Brain microvascular endothelial cell (primary cell): ENCODE measurements at regions not wholly inside any gene's neighbourhood (a gene's known extent, or its start where the extent isn't known, plus 50 kb on each side); places are given as distances from the start of the nearest gene placed in this dataset.

Experiments used
- DNase-seq: peaks from one replicate; pipeline ENCODE4 v3.0.0-alpha.2; 2020
- H3K27ac ChIP-seq: fragments of 250-450 bp; sonication (Bioruptor Pico); 2 replicates; pipeline ENCODE4 v1.5.1; 2020; ENCODE audit warnings: mild to moderate bottlenecking, moderate library complexity
- H3K27me3 ChIP-seq: fragments of 250-450 bp; sonication (Bioruptor Pico); replicated peaks from 2 replicates; pipeline ENCODE4 v1.5.1; 2020; ENCODE audit warnings: mild to moderate bottlenecking
- H3K36me3 ChIP-seq: fragments of 250-450 bp; sonication (Bioruptor Pico); replicated peaks from 2 replicates; pipeline ENCODE4 v1.5.1; 2020; ENCODE audit warnings: mild to moderate bottlenecking
- H3K4me3 ChIP-seq: 2 replicates; pipeline ENCODE4 v1.5.1; 2011; ENCODE audit warnings: low read depth, mild to moderate bottlenecking, control low read depth, low read length, moderate library complexity
- in situ Hi-C: cut with HindIII; loops from 2 replicates; pipeline ENCODE4 v1.10.0; 2017; ENCODE audit warnings: low sequenced_read_pairs, low pct_ligation_motif_present
- TF ChIP-seq, protein P1 (sequence below): IDR thresholded peaks from 2 replicates; pipeline ENCODE4 v1.5.1; 2011; ENCODE audit warnings: low read depth, mild to moderate bottlenecking, moderate library complexity, low read length, control low read depth, inconsistent platforms; ENCODE audit errors: missing control alignments

DNA sequence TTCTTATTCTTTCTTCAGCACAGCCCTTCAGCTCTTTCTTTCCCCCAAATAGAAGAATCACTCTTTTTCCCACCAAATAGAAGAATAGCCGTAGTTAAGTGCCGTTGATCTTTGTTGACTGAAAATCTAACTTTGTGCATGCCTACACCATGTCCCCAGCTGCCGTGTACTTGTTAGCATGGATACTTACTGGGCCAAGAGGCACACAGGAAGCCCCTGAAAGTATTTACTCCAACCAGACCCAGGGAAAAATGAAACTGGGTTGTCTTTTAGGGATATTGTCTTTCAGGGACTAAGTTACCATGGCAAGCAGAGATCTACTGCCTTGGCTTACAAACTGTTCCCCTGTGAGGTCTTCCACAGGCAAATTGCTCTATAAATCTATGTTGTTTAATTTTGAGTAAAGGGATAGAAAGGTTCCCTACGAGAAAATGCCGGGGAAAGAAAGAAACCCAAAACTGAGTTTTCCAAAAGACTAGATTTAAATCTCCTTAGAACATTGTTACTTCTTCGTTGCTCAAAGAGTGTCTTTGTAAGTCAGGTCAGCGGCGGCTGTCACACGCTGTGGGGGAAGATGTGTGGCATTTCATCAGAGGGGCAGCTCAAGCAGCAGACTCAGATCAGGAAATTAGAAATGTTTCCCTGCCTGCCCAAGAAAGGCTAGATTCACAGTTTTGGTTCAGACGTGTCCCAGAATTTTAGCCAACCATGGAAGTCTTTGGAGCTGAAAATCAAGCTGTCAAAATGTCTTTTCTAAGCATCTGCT, 152.7 kb upstream of the PRNP start:
- in situ Hi-C loops = no loop called here

DNA sequence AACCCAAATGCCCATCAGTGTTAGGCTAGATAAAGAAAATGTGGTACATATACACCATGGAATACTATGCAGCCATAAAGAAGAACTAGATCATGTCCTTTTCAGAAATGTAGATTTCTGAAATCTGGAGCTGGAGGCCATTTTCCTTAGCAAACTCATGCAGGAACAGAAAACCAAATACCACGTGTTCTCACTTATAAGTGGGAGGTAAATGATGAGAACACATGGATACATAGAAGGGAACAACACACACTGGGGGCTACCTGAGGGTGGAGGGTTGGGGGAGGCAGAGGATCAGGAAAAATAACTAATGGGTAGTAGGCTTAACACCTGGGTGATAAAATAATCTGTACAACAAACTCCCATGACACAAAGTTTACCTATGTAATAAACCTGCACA, 153.5 kb upstream of the PRNP start:
- no peak for DNase-seq
- Histone ChIP-seq H3K27me3 (no peaks in the 10 kb centered on the region), H3K27ac (no peak overlapping the region), H3K36me3 (no peaks in the 10 kb centered on the region), H3K4me3 (no peak overlapping the region)
- TF ChIP-seq, protein P1, sequence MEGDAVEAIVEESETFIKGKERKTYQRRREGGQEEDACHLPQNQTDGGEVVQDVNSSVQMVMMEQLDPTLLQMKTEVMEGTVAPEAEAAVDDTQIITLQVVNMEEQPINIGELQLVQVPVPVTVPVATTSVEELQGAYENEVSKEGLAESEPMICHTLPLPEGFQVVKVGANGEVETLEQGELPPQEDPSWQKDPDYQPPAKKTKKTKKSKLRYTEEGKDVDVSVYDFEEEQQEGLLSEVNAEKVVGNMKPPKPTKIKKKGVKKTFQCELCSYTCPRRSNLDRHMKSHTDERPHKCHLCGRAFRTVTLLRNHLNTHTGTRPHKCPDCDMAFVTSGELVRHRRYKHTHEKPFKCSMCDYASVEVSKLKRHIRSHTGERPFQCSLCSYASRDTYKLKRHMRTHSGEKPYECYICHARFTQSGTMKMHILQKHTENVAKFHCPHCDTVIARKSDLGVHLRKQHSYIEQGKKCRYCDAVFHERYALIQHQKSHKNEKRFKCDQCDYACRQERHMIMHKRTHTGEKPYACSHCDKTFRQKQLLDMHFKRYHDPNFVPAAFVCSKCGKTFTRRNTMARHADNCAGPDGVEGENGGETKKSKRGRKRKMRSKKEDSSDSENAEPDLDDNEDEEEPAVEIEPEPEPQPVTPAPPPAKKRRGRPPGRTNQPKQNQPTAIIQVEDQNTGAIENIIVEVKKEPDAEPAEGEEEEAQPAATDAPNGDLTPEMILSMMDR = no peak
- in situ Hi-C loops = no loop called here

More for the DNA sequence above, 152.7 kb upstream of the PRNP start:
- H3K27me3 ChIP-seq = no peaks in the 10 kb centered on the region
- TF ChIP-seq, protein P1 = no peak
- DNase-seq = no peak
- H3K36me3 ChIP-seq = no peaks in the 10 kb centered on the region
- H3K4me3 ChIP-seq = no peak overlapping the region
- no peak overlapping the region for H3K27ac ChIP-seq

DNA sequence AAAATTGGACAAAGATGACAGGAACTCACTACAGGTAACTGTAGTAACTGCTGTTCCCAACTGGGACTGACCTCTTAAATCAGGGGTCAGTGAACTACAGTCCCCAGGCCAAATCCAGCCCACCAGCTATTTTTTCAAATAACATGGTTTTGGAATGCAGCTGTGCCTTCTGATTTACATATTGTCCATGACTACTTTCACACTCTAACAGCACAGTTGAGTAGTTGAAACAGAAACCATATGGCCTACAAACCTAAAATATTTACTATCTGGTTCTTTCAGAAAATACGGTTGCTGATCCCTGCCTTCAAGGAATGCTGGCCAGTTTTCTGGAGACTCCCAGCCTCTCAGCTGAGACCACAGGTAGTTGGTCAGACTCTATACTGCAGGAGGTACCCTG, 161.5 kb upstream of the PRNP start:
- Histone ChIP-seq H3K4me3 (no peak overlapping the region), H3K27ac (no peak overlapping the region), H3K36me3 (no peaks in the 10 kb centered on the region), H3K27me3 (no peaks in the 10 kb centered on the region)
- TF ChIP-seq, protein P1 = no peak
- in situ Hi-C loops = no loop called here
- DNase-seq = no peak

DNA sequence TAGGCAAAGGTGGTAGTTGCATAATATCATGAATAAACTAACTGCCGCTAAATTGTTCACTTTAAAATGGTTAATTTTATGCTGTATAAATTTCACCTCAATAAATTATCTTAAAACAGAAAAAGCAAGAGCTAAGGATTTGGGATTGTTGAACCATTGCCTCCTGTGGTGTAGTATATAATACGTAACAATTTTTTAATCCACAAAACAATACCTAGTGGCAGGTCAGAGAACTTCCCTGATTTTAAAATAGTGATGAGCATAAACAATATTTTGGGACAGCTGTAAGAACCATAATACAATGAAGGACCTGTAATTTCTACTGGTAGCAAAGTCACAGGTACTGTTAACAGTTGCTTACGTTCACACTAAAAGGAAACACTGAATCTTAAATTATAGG, 161.9 kb upstream of the PRNP start:
- in situ Hi-C loops = no loop called here
- DNase-seq = no peak
- TF ChIP-seq, protein P1 = no peak
- H3K27ac ChIP-seq = no peak overlapping the region
- no peaks in the 10 kb centered on the region for H3K27me3 ChIP-seq
- no peaks in the 10 kb centered on the region for H3K36me3 ChIP-seq
- H3K4me3 ChIP-seq = no peak overlapping the region

DNA sequence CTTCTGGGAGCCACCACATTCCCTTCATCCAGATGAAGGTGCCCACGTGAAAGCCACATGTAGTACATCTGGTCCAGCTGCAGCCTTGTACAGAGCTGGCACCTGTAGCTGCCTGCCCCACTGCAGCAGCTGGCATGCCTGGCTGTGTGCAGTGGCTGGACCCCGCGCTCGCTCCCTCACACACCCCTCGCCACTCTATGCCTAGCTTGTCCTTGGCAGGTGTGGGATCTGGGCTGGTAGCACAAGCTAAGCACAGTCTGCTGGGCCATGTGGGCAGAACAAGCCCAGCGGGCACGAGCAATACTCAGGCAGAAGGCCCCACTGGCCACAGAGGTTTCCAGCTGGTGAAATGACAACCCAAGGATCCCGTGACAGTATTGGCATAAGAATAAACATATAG, 163.9 kb upstream of the PRNP start:
- H3K36me3 ChIP-seq = no peaks in the 10 kb centered on the region
- H3K27me3 ChIP-seq = no peaks in the 10 kb centered on the region
- DNase-seq = no peak
- TF ChIP-seq, protein P1 = no peak
- no peak overlapping the region for H3K27ac ChIP-seq
- H3K4me3 ChIP-seq = no peak overlapping the region
- in situ Hi-C loops = no loop called here
